HCT116 (cell line): ENCODE measurements at regions not wholly inside any gene's neighbourhood (a gene's known extent, or its start where the extent isn't known, plus 50 kb on each side); places are given as distances from the start of the nearest gene placed in this dataset.

Experiments
- ATAC-seq: fragments of 200-7000 bp; cut with Tn5 transposase; 2 replicates; pipeline ENCODE4 v1.9.1; 2020; ENCODE audit warnings: mild to moderate bottlenecking, moderate library complexity
- BruUV-seq: library from RNA; stranded (reverse); fragments of 400-500 nt; replicated peaks from 2 replicates; lab custom pipeline; 2021; lab: Mats Ljungman, UMichigan
- CTCF ChIA-PET: fragments of 300-600 bp; sonication (Branson Sonifier 250); formaldehyde crosslinking; loops from one replicate; lab custom pipeline; 2021; ENCODE audit warnings: antibody characterized with exemption; lab: Charles Lee
- POLR2A ChIA-PET: fragments of 300-600, 350-600 bp; sonication (Branson Sonifier 250); formaldehyde crosslinking; loops from one replicate; lab custom pipeline; 2021; ENCODE audit warnings: antibody characterized with exemption; lab: Charles Lee
- RAD21 ChIA-PET, 2 experiments: fragments of 300-600 bp; sonication (Branson Sonifier 250); formaldehyde crosslinking; loops; one replicate each; lab custom pipeline; 2023; ENCODE audit warnings: low total read pairs in 2 of 2; ENCODE audit not compliant: uncharacterized antibody in 2 of 2, unreplicated experiment in 2 of 2, low non-redundant PET in 1 of 2; lab: Charles Lee
- DNase-seq: peaks from one replicate; pipeline ENCODE4 v3.0.0-alpha.2; 2010; ENCODE audit warnings: low read depth, low spot score
- H2AFZ ChIP-seq: fragments of 200-600 bp; shearing (Covaris generic), sonication (generic); 2 replicates; pipeline ENCODE4 v1.6.1; 2017; ENCODE audit warnings: low read depth, mixed run types, mixed read lengths, antibody characterized with exemption, low read length; ENCODE audit not compliant: poor library complexity, severe bottlenecking
- H3K27ac ChIP-seq: 2 replicates; pipeline ENCODE4 v1.5.1; 2012; ENCODE audit warnings: low read depth, low read length
- H3K27me3 ChIP-seq: fragments of 200-600 bp; sonication (generic); 2 replicates; pipeline ENCODE4 v1.6.1; 2016; ENCODE audit warnings: mixed run types, low read length, mixed read lengths; ENCODE audit not compliant: insufficient read depth
- H3K36me3 ChIP-seq, 2 experiments: fragments of 200-500 bp in 1 of 2; fragments of 200-600 bp in 1 of 2; sonication (Bioruptor generic) in 1 of 2; sonication (generic) in 1 of 2; 2 replicates each; pipeline versions ENCODE4 v1.5.1 to v1.6.1; 2014 to 2016; ENCODE audit warnings: low read length in 2 of 2, inconsistent platforms in 1 of 2, mixed read lengths in 1 of 2, mixed run types in 1 of 2; ENCODE audit not compliant: insufficient read depth in 2 of 2, control insufficient read depth in 1 of 2
- H3K4me1 ChIP-seq, 2 experiments: fragments of 200-600 bp in 1 of 2; sonication (generic) in 1 of 2; 2 replicates each; pipeline versions ENCODE4 v1.5.1 to v1.6.1; 2012 to 2017; ENCODE audit warnings: low read length in 2 of 2, inconsistent platforms in 1 of 2, mild to moderate bottlenecking in 1 of 2, mixed read lengths in 1 of 2, mixed run types in 1 of 2, moderate library complexity in 1 of 2; ENCODE audit not compliant: insufficient read depth in 2 of 2, control insufficient read depth in 1 of 2
- H3K4me2 ChIP-seq: fragments of 200-600 bp; sonication (generic); 2 replicates; pipeline ENCODE4 v1.6.1; 2017; ENCODE audit warnings: mixed run types, low read length, mixed read lengths
- H3K4me3 ChIP-seq, 2 experiments: fragments of 200-600 bp in 1 of 2; sonication (generic) in 1 of 2; replicated peaks in 1 of 2; 2 replicates each; pipeline ENCODE4 v1.5.1; 2011 to 2016; ENCODE audit warnings: low read length in 2 of 2, control low read depth in 1 of 2, low read depth in 1 of 2, mild to moderate bottlenecking in 1 of 2, mixed read lengths in 1 of 2, mixed run types in 1 of 2
- H3K79me2 ChIP-seq: fragments of 200-600 bp; sonication (generic); 2 replicates; pipeline ENCODE4 v1.6.1; 2017; ENCODE audit warnings: mild to moderate bottlenecking, mixed run types, low read length, moderate library complexity, mixed read lengths; ENCODE audit not compliant: insufficient read depth
- H3K9ac ChIP-seq: fragments of 200-600 bp; sonication (generic); 2 replicates; pipeline ENCODE4 v1.6.1; 2016; ENCODE audit warnings: low read length, mixed read lengths
- H3K9me2 ChIP-seq: fragments of 200-600 bp; sonication (generic), shearing (Covaris generic); 2 replicates; pipeline ENCODE4 v1.6.1; 2017; ENCODE audit warnings: mixed run types, mild to moderate bottlenecking, moderate library complexity; ENCODE audit not compliant: insufficient read depth
- H3K9me3 ChIP-seq, 2 experiments: fragments of 200-500 bp in 1 of 2; fragments of 200-600 bp in 1 of 2; sonication (Bioruptor generic) in 1 of 2; sonication (generic) in 1 of 2; 2 replicates each; pipeline ENCODE4 v1.6.1; 2014 to 2017; ENCODE audit warnings: low read length in 2 of 2, mixed read lengths in 2 of 2, inconsistent platforms in 1 of 2, low read depth in 1 of 2, mild to moderate bottlenecking in 1 of 2, mixed run types in 1 of 2, moderate library complexity in 1 of 2; ENCODE audit not compliant: control insufficient read depth in 1 of 2, insufficient read depth in 1 of 2
- H4K20me1 ChIP-seq: fragments of 200-600 bp; sonication (generic), shearing (Covaris generic); 2 replicates; pipeline ENCODE4 v1.6.1; 2017; ENCODE audit warnings: mixed run types, mild to moderate bottlenecking, moderate library complexity; ENCODE audit not compliant: insufficient read depth
- ATF3 ChIP-seq: IDR thresholded peaks from 2 replicates; pipeline ENCODE4 v1.6.1; 2012
- CBX3 ChIP-seq: IDR thresholded peaks from 2 replicates; pipeline ENCODE4 v1.6.1; 2012; ENCODE audit warnings: low read depth
- CEBPB ChIP-seq: IDR thresholded peaks from 2 replicates; pipeline ENCODE4 v1.6.1; 2012; ENCODE audit warnings: low read depth
- CTCF ChIP-seq, 3 experiments: fragments of 200-600 bp in 1 of 3; sonication (generic) in 1 of 3; IDR thresholded peaks in 2 of 3; conservative IDR thresholded peaks in 1 of 3; 2 replicates each; pipeline ENCODE4 v1.5.1; 2012 to 2017; ENCODE audit warnings: low read depth in 2 of 3, low read length in 2 of 3, antibody characterized with exemption in 1 of 3, borderline replicate concordance in 1 of 3, control low read depth in 1 of 3, mild to moderate bottlenecking in 1 of 3, mixed read lengths in 1 of 3, mixed run types in 1 of 3, moderate library complexity in 1 of 3; ENCODE audit not compliant: insufficient read depth in 1 of 3
- EGR1 ChIP-seq: IDR thresholded peaks from 2 replicates; pipeline ENCODE4 v1.6.1; 2012; ENCODE audit warnings: low read depth
- ELF1 ChIP-seq: IDR thresholded peaks from 2 replicates; pipeline ENCODE4 v1.6.1; 2012; ENCODE audit warnings: low read depth, borderline replicate concordance
- EZH2 ChIP-seq: fragments of 200-600 bp; sonication (generic); IDR thresholded peaks from 2 replicates; pipeline ENCODE4 v1.6.1; 2017; ENCODE audit warnings: antibody characterized with exemption, mixed run types
- EZH2phosphoT487 ChIP-seq: fragments of 200-600 bp; IDR thresholded peaks from 2 replicates; pipeline ENCODE4 v1.6.1; 2018; ENCODE audit warnings: antibody characterized with exemption, borderline replicate concordance
- POLR2A ChIP-seq: IDR thresholded peaks from 2 replicates; pipeline ENCODE4 v1.7.0; 2011; ENCODE audit warnings: borderline replicate concordance; ENCODE audit not compliant: insufficient read depth, insufficient read length; ENCODE audit errors: extremely low read depth
- RAD21 ChIP-seq: IDR thresholded peaks from 2 replicates; pipeline ENCODE4 v1.6.1; 2012; ENCODE audit warnings: low read depth, mild to moderate bottlenecking
- SRF ChIP-seq: IDR thresholded peaks from 2 replicates; pipeline ENCODE4 v1.6.1; 2012; ENCODE audit warnings: low read depth
- TCF7L2 ChIP-seq: IDR thresholded peaks from 2 replicates; pipeline ENCODE4 v1.7.0; 2011; ENCODE audit warnings: borderline replicate concordance, inconsistent platforms; ENCODE audit not compliant: insufficient read depth, insufficient read length; ENCODE audit errors: extremely low read depth
- ZFX ChIP-seq: fragments of 450-650 bp; IDR thresholded peaks from 2 replicates; pipeline ENCODE4 v1.6.1; 2017
- ZNF274 ChIP-seq: fragments of 200-500 bp; sonication (Bioruptor generic); IDR thresholded peaks from 2 replicates; pipeline ENCODE4 v1.6.1; 2014; ENCODE audit warnings: mild to moderate bottlenecking, low read depth, low read length, inconsistent platforms
- intact Hi-C: fragments of 100-400 bp; cut with micrococcal nuclease; formaldehyde crosslinking; loops from 2 replicates; pipeline ENCODE4 v1.10.0; 2022

- no peak overlapping the region for H3K4me3 ChIP-seq
- RAD21 ChIA-PET, result no interaction called here
- intact Hi-C loops, result no loop called here
- CTCF ChIA-PET, result interaction anchor here (1.0 to 1.6 kb wide), 3 partner anchors 26 to 263 kb away, joined by 3 to 4 read pairs (median 4); no protein-coding TSS in a partner anchor
- H3K4me1 ChIP-seq, result peaks cover 0 to 8% of the 10 kb centered on the region in 2 experiments; a peak in 2 of 4 replicates
- H3K9me2 ChIP-seq, result no peaks in the 10 kb centered on the region
- H3K9me3 ChIP-seq, result no peaks in the 10 kb centered on the region
- H3K9ac ChIP-seq, result no peak overlapping the region
- no peak overlapping the region for H2AFZ ChIP-seq
- no peak overlapping the region for H3K4me2 ChIP-seq
- POLR2A ChIA-PET, result no interaction called here
- peak; percentile 72 for ATAC-seq
- H3K27me3 ChIP-seq, result no peaks in the 10 kb centered on the region
- no TSS peak for BruUV-seq
- no peaks in the 10 kb centered on the region for H4K20me1 ChIP-seq
- H3K79me2 ChIP-seq, result peaks cover 2% of the 10 kb centered on the region; the same call in 1 of the 2 replicates
- DNase-seq, result peak; percentile 2
- no peaks in the 10 kb centered on the region for H3K36me3 ChIP-seq
- no peak for TF ChIP-seq CBX3
- TF ChIP-seq RAD21, result peak; percentile 14; the same call in 1 of the 2 replicates
- H3K27ac ChIP-seq, result no peak overlapping the region
These were observed 496.4 kb downstream of the PCNX1 start for GRCh38 chr14:71403656-71404055.

GRCh38 chr14:71405676-71406075, 498.4 kb downstream of the PCNX1 start:
- no TSS peak for BruUV-seq
- H3K27me3 ChIP-seq, result no peaks in the 10 kb centered on the region
- ATAC-seq (no peak), DNase-seq (no peak)
- H2AFZ ChIP-seq, result no peak overlapping the region
- H3K9me2 ChIP-seq, result no peaks in the 10 kb centered on the region
- ChIA-PET RAD21 (no interaction called here), CTCF (no interaction called here), POLR2A (no interaction called here)
- no peak overlapping the region for H3K4me3 ChIP-seq
- H3K36me3 ChIP-seq, result no peaks in the 10 kb centered on the region
- H3K4me1 ChIP-seq, result peaks cover 0 to 8% of the 10 kb centered on the region in 2 experiments; a peak in 2 of 4 replicates
- H3K9ac ChIP-seq, result no peak overlapping the region
- H3K79me2 ChIP-seq, result peaks cover 2% of the 10 kb centered on the region; the same call in 1 of the 2 replicates
- H3K27ac ChIP-seq, result no peak overlapping the region
- no peaks in the 10 kb centered on the region for H4K20me1 ChIP-seq
- TF ChIP-seq ZNF274 (no peak), SRF (no peak), EZH2phosphoT487 (no peak), POLR2A (no peak), TCF7L2 (no peak), CTCF (IDR thresholded peaks at IDR 0.05 in 2 of 3, conservative IDR thresholded peaks at IDR 0.05 in 1 of 3; ENCODE audit: borderline replicate concordance in 1 of 3, insufficient read depth in 1 of 3, low read depth in 2 of 3, low read length in 2 of 3) (no peak), ELF1 (no peak), EZH2 (no peak), EGR1 (no peak), CEBPB (no peak), ATF3 (no peak), ZFX (no peak)
- H3K4me2 ChIP-seq, result no peak overlapping the region
- H3K9me3 ChIP-seq, result no peaks in the 10 kb centered on the region
- intact Hi-C loops, result no loop called here
